Body of pancreas (tissue), 4 donors: ENCODE measurements at regions not wholly inside any gene's neighbourhood (a gene's known extent, or its start where the extent isn't known, plus 50 kb on each side); places are given as distances from the start of the nearest gene placed in this dataset.

Experiments
- ATAC-seq: fragments of 150-250 bp; one replicate; pipeline ENCODE4 v1.9.1; 2016
- DNase-seq, 4 donors: peaks; one replicate each; pipeline ENCODE4 v3.0.0-alpha.2; 2019
- H3K27ac ChIP-seq, 4 donors: fragments of 200-600 bp; sonication (generic); 1 replicate in 3 of 4; 2 replicates in 1 of 4; pipeline versions ENCODE4 v1.5.1 to v1.6.1; 2016 to 2019; ENCODE audit warnings: mild to moderate bottlenecking in 1 of 4, mixed read lengths in 1 of 4, moderate library complexity in 1 of 4
- H3K27me3 ChIP-seq, 2 donors: fragments of 200-600 bp; sonication (generic); one replicate each; pipeline ENCODE4 v1.6.0; 2016; ENCODE audit warnings: mild to moderate bottlenecking in 1 of 2
- H3K36me3 ChIP-seq, 2 donors: fragments of 200-600 bp; sonication (generic); replicated peaks in 1 of 2; 2 replicates each; pipeline ENCODE4 v1.5.1; 2016; ENCODE audit warnings: low read depth in 2 of 2; ENCODE audit not compliant: insufficient read depth in 1 of 2
- H3K4me1 ChIP-seq: fragments of 200-600 bp; sonication (generic); one replicate; pipeline ENCODE4 v1.6.0; 2016
- H3K4me3 ChIP-seq, 2 donors: fragments of 200-600 bp; sonication (generic); 1 replicate in 1 of 2; 2 replicates in 1 of 2; pipeline ENCODE4 v1.5.1; 2016 to 2019
- H3K9me3 ChIP-seq, 3 donors: fragments of 200-600 bp; sonication (generic); 1 replicate in 2 of 3; 2 replicates in 1 of 3; pipeline ENCODE4 v1.5.1; 2016
- CTCF ChIP-seq, 7 experiments: fragments of 450-650 bp in 4 of 7; fragments of 200-600 bp in 3 of 7; sonication (generic) in 3 of 7; IDR thresholded peaks; one replicate each; pipeline ENCODE4 v1.5.1; 2016 to 2019; ENCODE audit warnings: antibody characterized with exemption in 7 of 7
- POLR2A ChIP-seq, 3 donors: fragments of 450-650 bp; IDR thresholded peaks; one replicate each; pipeline ENCODE4 v1.6.1; 2016; ENCODE audit warnings: antibody characterized with exemption in 3 of 3, mild to moderate bottlenecking in 2 of 3
- whole genome bisulfite sequencing, 2 donors: methylation state at CpG; one replicate each; pipeline ENCODE4 v1.1.5; 2017; 5-methylcytosine and 5-hydroxymethylcytosine counted together
- intact Hi-C: fragments of 100-400 bp; cut with DNase I; formaldehyde crosslinking; loops from one replicate; pipeline ENCODE4 v1.15.1; 2023

DNA sequence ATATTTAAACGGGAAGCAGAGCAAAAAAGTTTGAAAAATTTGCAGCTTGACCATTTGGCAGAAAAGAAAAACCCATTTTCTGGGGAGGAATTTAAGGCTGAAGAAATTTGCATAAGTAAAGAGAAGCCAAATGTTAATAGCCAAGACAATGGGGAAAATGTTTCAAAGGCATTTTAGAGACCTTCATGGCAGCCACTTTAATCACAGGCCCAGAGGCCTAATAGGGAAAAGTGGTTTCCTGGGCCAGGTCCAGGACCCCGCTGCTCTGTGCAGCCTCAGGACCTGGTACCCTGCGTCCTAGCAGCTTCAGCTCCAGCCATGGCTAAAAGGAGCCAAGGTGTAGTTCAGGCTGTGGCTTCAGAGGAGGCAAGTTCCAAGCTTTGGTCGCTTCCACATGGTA, 507.3 kb downstream of the SLCO4C1 start:
- H3K27ac ChIP-seq: no peak overlapping the region
- TF ChIP-seq CTCF (IDR thresholded peaks at IDR 0.05): no peak
- TF ChIP-seq POLR2A (IDR thresholded peaks at IDR 0.05): no peak
- H3K4me1 ChIP-seq: no peaks in the 10 kb centered on the region
- no peaks in the 10 kb centered on the region for H3K9me3 ChIP-seq
- H3K27me3 ChIP-seq: no peaks in the 10 kb centered on the region
- intact Hi-C loops: no loop called here
- DNase-seq (no peak), ATAC-seq (no peak)
- 61 to 68% methylated on average over 4 of the region's 4 CpGs for WGBS, 2 donors
- no peak overlapping the region for H3K4me3 ChIP-seq
- H3K36me3 ChIP-seq: no peaks in the 10 kb centered on the region

DNA sequence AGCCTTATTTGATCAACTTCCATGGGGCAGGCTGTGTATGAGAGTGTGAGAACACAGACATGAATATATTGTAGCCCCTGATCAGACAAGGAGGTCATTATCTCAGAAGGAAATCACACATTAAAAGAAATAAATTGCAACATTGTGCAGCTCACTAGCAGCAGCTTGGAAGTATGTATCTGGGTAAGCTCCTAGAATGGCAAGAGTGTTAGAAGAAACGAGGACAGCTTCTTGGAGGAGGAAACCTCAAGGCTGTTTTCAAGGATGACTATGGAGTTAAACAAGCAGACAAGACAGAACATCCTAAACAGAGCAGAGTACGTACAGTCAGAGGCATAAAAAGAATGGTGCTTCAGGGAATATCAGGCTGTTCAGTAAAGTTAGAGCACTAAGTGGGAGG, 511.0 kb downstream of the SLCO4C1 start:
- no peaks in the 10 kb centered on the region for H3K4me1 ChIP-seq
- H3K4me3 ChIP-seq: no peak overlapping the region
- H3K36me3 ChIP-seq: no peaks in the 10 kb centered on the region
- TF ChIP-seq CTCF (IDR thresholded peaks at IDR 0.05) (no peak), POLR2A (IDR thresholded peaks at IDR 0.05) (no peak)
- DNase-seq (no peak), ATAC-seq (no peak)
- H3K27ac ChIP-seq: no peak overlapping the region
- intact Hi-C loops: no loop called here
- 48% methylated on average over 2 of the region's 2 CpGs for WGBS, 2 donors
- H3K9me3 ChIP-seq: no peaks in the 10 kb centered on the region
- no peaks in the 10 kb centered on the region for H3K27me3 ChIP-seq

DNA sequence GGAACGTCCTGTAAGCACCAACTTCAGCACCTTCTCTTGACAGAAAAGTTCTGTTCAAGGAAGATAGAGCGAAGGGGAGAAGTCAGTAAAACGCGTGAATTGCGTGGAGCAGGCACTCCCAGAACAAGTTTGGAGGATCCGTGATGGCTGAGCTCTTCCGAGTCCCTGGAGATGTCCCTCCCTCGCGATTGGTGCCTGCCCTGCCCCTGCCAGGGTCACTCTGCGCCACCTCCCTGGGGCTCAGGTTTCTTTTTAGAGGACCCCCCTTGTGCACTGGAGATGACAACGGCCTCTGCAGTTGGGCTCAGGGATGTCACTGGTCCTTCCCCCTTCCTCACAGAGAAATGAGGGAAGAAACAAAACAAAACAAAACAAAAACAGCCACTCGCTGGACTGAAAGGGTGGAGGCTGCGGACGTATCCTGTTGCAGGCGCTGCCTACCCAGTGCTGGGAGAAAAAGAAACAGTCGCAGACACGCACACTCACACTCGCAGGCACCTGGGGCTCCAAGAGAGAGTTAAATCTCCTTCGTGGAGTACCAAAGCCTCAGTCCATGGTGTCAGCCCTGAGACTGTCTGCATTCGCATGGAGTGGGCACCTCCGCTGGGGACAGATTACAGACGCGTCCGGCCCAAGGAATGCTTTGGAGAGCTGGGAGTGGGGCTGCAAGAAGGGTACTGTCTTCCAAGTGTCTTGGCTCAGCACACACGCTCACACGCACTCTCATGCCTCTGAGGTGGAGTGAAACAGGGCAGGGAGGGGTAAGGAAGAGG, 512.7 kb downstream of the SLCO4C1 start:
- intact Hi-C loops: no loop called here
- Histone ChIP-seq H3K36me3 (no peaks in the 10 kb centered on the region), H3K4me3 (no peak overlapping the region), H3K27me3 (no peaks in the 10 kb centered on the region), H3K27ac (no peak overlapping the region), H3K4me1 (no peaks in the 10 kb centered on the region), H3K9me3 (no peaks in the 10 kb centered on the region)
- 30 to 46% methylated on average over 25 to 26 of the region's 26 CpGs for WGBS, 2 donors
- ATAC-seq: peak; percentile 27
- TF ChIP-seq CTCF (IDR thresholded peaks at IDR 0.05): no peak
- TF ChIP-seq POLR2A (IDR thresholded peaks at IDR 0.05): no peak
- no peak for DNase-seq

GRCh38 chr5:101782352-101783103, 513.6 kb downstream of the SLCO4C1 start:
- Histone ChIP-seq H3K27ac (no peak overlapping the region), H3K4me1 (no peaks in the 10 kb centered on the region), H3K36me3 (no peaks in the 10 kb centered on the region), H3K4me3 (no peak overlapping the region), H3K9me3 (no peaks in the 10 kb centered on the region), H3K27me3 (no peaks in the 10 kb centered on the region)
- intact Hi-C loops: no loop called here
- DNase-seq (no peak), ATAC-seq (no peak)
- TF ChIP-seq POLR2A (IDR thresholded peaks at IDR 0.05) (no peak), CTCF (IDR thresholded peaks at IDR 0.05) (no peak)
- 32 to 38% methylated on average over 10 of the region's 10 CpGs for WGBS, 2 donors
